GM20000 (cell line): ENCODE measurements at regions not wholly inside any gene's neighbourhood (a gene's known extent, or its start where the extent isn't known, plus 50 kb on each side); places are given as distances from the start of the nearest gene placed in this dataset.
A peak's percentile ranks its signal among the peaks of the same experiment; 100 is the strongest.

ENCODE experiments used
- DNase-seq: peaks from one replicate; pipeline ENCODE4 v3.0.0; 2012; ENCODE audit warnings: low spot score
- CTCF ChIP-seq: IDR thresholded peaks from 2 replicates; pipeline ENCODE4 v1.5.1; 2012; ENCODE audit warnings: mild to moderate bottlenecking, control low read depth; ENCODE audit errors: extremely low read depth, missing control alignments

- DNase-seq = peak; percentile 64
- TF ChIP-seq CTCF = peak; percentile 78
These were observed 108.8 kb upstream of the ATF7IP start for GRCh38 chr12:14256555-14257169.

GRCh38 chr12:14257303-14257733 is 108.2 kb upstream of the ATF7IP start:
- DNase-seq = no peak
- no peak for TF ChIP-seq CTCF

GRCh38 chr12:14257734-14258574 is 107.5 kb upstream of the ATF7IP start:
- peak; percentile 69 for DNase-seq
- no peak for TF ChIP-seq CTCF

- DNase-seq = no peak
- TF ChIP-seq CTCF = no peak
These were observed 106.9 kb upstream of the ATF7IP start for GRCh38 chr12:14258575-14258940.

GRCh38 chr12:14259481-14260010 is 105.9 kb upstream of the ATF7IP start:
- no peak for DNase-seq
- TF ChIP-seq CTCF = no peak

- no peak for DNase-seq
These were observed 105.2 kb upstream of the ATF7IP start for GRCh38 chr12:14260011-14260993.

More at GRCh38 chr12:14260011-14260993, 105.2 kb upstream of the ATF7IP start:
- TF ChIP-seq CTCF = no peak
